Stimulated activated CD8-positive, alpha-beta memory T cell treated with anti-CD3 and anti-CD28 coated beads, Interleukin-12 subunit alpha, Interleukin-12 subunit beta, amount 100 ng/mL, for 24 hours (primary cell): ENCODE measurements at regions not wholly inside any gene's neighbourhood (a gene's known extent, or its start where the extent isn't known, plus 50 kb on each side); places are given as distances from the start of the nearest gene placed in this dataset.

Source experiments
- DNase-seq: peaks from one replicate; pipeline ENCODE4 v3.0.0-alpha.2; 2020; ENCODE audit errors: extremely low read depth

DNA sequence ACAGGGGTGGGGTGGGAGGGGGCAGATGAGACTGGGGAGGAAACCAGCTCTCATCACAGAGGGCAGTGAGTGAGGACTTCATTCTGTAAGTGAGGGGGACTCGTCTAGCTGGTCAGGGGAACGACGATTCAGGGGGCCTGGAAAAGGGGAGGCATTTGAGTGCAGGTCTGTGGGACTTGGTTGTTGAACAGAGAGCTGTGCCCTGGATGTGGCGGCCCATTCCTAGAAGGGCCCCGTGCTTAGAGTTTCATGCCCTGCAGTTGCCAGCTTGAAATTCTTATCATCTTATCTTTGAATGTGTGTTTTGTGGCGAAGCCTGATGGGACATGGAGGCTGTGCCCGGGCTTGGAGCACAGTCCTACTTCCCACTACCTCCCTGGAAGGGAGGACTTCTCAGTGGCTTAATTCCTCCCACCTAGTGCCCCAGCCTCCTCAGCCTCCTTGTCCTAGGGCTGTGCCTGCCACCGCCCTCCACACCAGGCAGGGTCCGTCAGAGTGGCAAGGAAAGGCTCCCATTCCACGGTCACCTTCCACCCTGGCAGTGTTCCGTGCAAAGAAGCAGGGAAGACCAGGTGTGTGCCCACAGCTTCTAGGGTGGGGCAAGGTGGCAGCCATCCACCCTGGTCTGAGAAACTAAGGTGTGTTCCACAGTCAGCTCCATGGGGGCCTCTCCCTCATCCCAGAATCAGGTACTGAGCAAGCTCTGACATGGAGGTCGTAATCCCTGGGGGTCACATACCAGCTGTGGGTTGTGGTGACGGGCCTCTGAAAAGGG lies 59.7 kb upstream of the LMO1 start:
- DNase-seq = no peak

DNA sequence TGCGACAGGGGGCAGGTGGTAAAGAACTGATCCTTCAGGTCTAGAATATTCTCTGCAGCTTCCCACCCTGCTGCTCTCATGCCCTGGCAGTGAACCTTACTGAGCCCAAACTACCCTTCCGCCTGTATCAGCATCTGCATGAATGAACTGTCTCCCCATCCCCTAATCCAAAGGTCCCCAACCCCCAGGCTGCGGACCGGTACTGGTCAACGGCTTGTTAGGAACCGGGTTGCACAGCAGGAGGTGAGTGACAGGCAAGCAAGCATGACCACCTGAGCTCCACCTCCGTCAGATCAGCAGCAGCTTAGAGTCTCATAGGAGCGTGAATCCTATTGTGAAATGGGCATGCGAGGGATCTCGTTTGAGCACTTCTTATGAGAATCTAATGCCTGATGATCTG lies 58.2 kb upstream of the LMO1 start:
- no peak for DNase-seq

DNA sequence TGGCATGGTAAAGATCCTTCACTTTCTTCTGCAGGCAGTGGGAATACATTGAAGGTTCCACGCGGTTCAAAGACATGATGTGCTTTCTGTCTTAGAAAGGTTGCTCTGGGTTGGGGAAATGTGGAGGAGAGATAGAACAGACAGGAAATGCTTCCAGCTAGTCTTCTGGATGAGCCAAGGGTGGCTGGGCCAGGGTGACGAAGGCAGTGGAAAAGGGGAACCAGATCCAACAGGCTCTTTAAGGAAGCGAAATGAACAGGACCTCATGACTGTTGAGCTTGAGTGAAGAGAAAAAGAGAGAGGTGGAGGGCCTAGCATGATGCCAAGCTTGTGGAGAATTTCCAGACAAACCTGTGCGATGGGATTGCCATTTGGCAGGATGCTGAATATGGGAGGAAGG lies 56.4 kb upstream of the LMO1 start:
- DNase-seq = no peak

DNA sequence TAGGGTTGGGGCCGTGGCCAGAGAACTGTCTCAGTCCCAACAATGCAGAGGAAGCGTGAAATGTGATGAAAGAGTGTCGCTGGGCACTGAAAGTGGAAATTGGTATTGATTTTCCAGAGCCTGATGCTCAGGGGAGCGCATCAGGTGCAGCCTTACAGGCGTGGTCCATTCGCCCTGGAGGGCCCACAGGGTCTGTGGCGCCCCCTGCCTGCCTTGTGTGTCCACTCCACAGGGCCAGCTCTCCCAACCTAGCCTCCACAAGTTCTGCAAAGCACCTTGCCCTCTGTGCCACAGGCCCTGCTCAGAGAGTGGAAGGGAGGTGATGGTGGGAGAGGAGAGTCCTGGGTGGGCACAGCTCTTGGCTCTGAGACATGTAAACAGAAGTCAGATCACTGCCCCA lies 54.9 kb upstream of the LMO1 start:
- DNase-seq = no peak

DNA sequence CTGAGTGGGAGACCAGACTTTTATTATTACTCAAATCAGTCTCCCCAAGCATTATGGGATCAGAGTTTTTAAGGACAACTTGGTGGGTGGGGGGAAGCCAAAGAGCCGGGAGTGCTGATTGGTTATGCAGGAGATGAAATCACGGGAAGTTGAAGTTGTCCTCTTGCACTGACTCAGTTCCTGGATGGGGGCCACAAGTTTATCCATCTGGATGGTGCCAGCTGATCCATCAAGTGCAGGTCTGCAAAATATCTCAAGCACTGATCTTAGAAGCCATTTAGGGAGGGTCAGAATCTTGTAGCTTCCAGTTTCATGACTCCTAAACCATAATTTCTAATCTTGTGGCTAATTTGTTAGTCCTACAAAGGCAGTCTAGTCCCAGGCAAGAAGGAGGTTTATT lies 53.5 kb upstream of the LMO1 start:
- no peak for DNase-seq

DNA sequence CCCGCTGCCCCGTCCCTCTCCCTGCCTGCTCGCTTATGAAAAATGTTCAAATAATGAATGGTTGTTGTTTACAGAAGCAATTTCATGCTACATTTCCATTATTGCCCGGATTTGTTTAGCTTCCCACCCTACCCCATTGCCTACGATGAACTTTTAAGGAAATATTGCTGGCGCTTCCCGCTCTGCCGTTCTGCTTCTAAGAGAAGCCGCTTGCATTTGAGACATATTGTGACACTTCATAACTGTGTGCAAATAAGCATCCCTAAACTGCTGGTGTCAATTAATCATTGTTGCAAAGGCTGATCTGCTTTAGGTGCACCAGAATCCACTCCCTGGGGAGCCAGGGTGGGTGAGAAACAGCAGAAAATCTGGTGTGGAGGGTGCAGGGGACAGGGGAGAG lies 52.3 kb upstream of the LMO1 start:
- no peak for DNase-seq

DNA sequence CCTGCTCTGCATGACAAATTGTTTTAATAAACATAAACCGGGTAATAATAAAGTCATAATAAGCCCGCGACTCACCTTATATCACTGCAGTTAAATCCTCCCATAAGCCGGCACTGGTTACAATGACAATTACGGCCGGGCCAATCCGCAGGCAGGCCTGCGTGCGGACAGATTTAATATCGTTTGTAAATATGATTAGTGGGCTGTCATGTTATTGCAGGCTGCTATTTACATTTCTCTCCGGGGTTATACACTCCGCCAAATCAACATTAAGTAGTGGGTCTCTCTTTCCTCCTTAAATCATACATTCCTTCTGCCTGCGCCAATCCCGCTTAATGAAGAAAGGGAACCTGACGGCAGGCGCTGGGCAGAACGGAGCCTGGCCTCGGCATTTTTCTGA lies 51.8 kb upstream of the LMO1 start:
- no peak for DNase-seq

DNA sequence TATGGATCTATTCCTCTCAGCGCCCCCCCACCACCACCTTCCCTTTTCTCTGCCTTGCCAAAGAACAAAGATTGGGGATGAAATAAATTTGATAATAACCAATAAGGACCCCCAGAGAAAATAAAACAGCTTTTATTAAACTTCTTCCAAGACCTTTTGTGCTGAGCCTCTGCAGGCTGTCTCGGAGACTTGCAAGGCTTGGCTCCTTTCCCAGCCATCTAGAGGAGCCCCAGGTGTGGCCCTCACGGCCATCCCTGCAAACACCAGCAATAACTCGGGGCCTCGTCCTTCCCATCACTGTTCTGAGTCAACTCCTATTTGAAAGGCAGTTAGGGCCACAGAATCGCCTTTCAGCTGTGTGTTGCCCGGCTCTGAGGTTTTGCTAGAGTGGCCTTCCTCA lies 51.2 kb upstream of the LMO1 start:
- no peak for DNase-seq

DNA sequence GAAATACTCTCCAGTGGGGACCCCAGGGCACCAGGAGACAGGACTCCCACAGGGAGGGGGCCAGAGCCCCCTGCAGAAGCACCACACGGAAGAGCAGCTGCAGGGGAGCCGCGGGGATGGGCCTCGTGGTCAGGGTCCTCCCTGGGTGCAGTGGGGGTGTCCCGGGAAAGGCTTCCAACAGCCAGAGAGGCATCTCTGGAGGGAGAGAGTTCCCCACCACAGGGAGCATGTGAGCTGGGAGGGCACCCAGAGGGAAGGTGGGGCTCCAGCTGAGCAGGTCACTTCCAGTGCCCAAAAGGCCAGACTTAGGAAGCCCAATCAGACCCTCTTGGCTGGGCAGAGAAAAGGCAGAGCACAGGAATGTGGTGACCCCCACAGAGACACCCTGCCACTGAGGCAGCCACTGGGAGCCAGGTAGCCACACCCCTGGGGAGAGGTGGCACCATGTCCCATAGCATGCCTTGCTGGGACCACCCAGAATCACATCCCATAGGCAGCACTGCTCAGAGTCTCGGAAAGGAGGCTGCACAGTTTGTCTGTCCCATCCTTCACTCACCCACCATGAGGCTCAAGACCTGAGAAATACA lies 49.9 kb upstream of the LMO1 start:
- no peak for DNase-seq
